Thymus (tissue), 11 donors: ENCODE measurements at regions not wholly inside any gene's neighbourhood (a gene's known extent, or its start where the extent isn't known, plus 50 kb on each side); places are given as distances from the start of the nearest gene placed in this dataset.
"Not testable (repeated sequence)": the region's sequence is repeated elsewhere in the genome, so short reads cannot be mapped to it uniquely, and the experiment has no call there.

Experiments
- DNase-seq, 9 donors: peaks; one replicate each; pipeline ENCODE4 v3.0.0-alpha.2; 2013; ENCODE audit warnings: low spot score in 9 of 9, low read depth in 6 of 9, missing footprints in 1 of 9
- H3K27ac ChIP-seq, 2 donors: one replicate each; pipeline ENCODE4 v1.5.1; 2013; ENCODE audit warnings: control low read depth in 1 of 2, low read depth in 1 of 2, low read length in 1 of 2, mild to moderate bottlenecking in 1 of 2, moderate library complexity in 1 of 2
- H3K27me3 ChIP-seq, 2 donors: one replicate each; pipeline ENCODE4 v1.5.1; 2013; ENCODE audit warnings: low read length in 1 of 2; ENCODE audit not compliant: control insufficient read depth in 2 of 2, insufficient read depth in 1 of 2
- H3K36me3 ChIP-seq, 2 donors: one replicate each; pipeline ENCODE4 v1.5.1; 2013; ENCODE audit warnings: low read length in 1 of 2, mild to moderate bottlenecking in 1 of 2, moderate library complexity in 1 of 2; ENCODE audit not compliant: control insufficient read depth in 2 of 2, insufficient read depth in 2 of 2
- H3K4me1 ChIP-seq, 2 donors: one replicate each; pipeline ENCODE4 v1.5.1; 2013; ENCODE audit warnings: low read length in 2 of 2; ENCODE audit not compliant: control insufficient read depth in 2 of 2, insufficient read depth in 2 of 2
- H3K4me3 ChIP-seq, 2 donors: one replicate each; pipeline ENCODE4 v1.5.1; 2013; ENCODE audit warnings: low read length in 2 of 2, control low read depth in 1 of 2, mild to moderate bottlenecking in 1 of 2
- H3K9me3 ChIP-seq, 2 donors: one replicate each; pipeline ENCODE4 v1.5.1; 2013; ENCODE audit warnings: low read length in 1 of 2, mild to moderate bottlenecking in 1 of 2; ENCODE audit not compliant: control insufficient read depth in 2 of 2, insufficient read depth in 1 of 2
- WGBS: extraction: QIAGEN DNeasy Blood & Tissue Kit; methylation state at CpG from one replicate; pipeline ENCODE4 v1.1.7; 2013; 5-methylcytosine and 5-hydroxymethylcytosine counted together
- donor health status: healthy.

- no peaks in the 10 kb centered on the region for H3K36me3 ChIP-seq
- peaks cover 0 to 4% of the 10 kb centered on the region in 2 donors for H3K9me3 ChIP-seq
- 96% methylated on average over 13 of the region's 13 CpGs for WGBS
- no peak overlapping the region for H3K4me3 ChIP-seq
- peaks cover 0 to 2% of the 10 kb centered on the region in 2 donors for H3K27me3 ChIP-seq
- H3K27ac ChIP-seq, result no peak overlapping the region
- H3K4me1 ChIP-seq, result no peaks in the 10 kb centered on the region
- DNase-seq, result no peak
Observed at GRCh38 chr10:125231116-125231812, 70.9 kb upstream of the CTBP2 start.

- Histone ChIP-seq H3K9me3 (peaks cover 0 to 4% of the 10 kb centered on the region in 2 donors), H3K27ac (no peak overlapping the region), H3K4me3 (no peak overlapping the region), H3K36me3 (no peaks in the 10 kb centered on the region), H3K27me3 (peaks cover 0 to 2% of the 10 kb centered on the region in 2 donors), H3K4me1 (no peaks in the 10 kb centered on the region)
- 85% methylated on average over 2 of the region's 2 CpGs for whole genome bisulfite sequencing
- DNase-seq, result no peak
Observed at GRCh38 chr10:125230251-125230650, 69.9 kb upstream of the CTBP2 start.

- not testable (repeated sequence) for H3K4me1 ChIP-seq, H3K27ac ChIP-seq, DNase-seq, H3K27me3 ChIP-seq, H3K9me3 ChIP-seq, H3K4me3 ChIP-seq, H3K36me3 ChIP-seq
- WGBS, result 74% methylated on average over 34 of the region's 38 CpGs
Observed at GRCh38 chr10:125228245-125228940, 68.0 kb upstream of the CTBP2 start.

DNA sequence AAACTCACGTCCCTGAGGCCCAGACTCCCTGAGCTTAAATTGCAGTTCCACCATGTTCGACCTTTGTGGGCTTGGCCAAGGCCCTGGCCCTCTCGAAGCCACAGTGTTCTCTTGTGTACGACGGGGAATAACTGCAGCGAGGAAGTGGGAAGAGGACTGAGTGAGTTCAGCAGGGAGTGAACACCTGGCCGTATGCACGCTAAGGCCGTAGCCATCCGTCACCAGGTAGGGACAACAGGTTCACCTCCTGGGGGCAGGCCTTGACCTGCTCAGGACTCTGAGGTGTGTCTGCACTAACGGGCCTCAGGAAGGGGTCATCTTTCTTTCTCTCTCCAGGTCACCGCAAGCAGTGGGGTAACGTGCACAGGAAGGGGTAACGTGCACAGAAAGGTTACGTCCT is 67.2 kb upstream of the CTBP2 start:
- H3K36me3 ChIP-seq, result no peaks in the 10 kb centered on the region
- peaks cover 0 to 2% of the 10 kb centered on the region in 2 donors for H3K27me3 ChIP-seq
- peaks cover 0 to 4% of the 10 kb centered on the region in 2 donors for H3K9me3 ChIP-seq
- no peak for DNase-seq
- no peak overlapping the region for H3K27ac ChIP-seq
- H3K4me1 ChIP-seq, result no peaks in the 10 kb centered on the region
- WGBS, result 92% methylated on average over 15 of the region's 15 CpGs
- no peak overlapping the region for H3K4me3 ChIP-seq

- WGBS, result 98% methylated on average over 13 of the region's 13 CpGs
- Histone ChIP-seq H3K4me3 (no peak overlapping the region), H3K36me3 (no peaks in the 10 kb centered on the region), H3K27ac (no peak overlapping the region), H3K9me3 (peaks cover 0 to 4% of the 10 kb centered on the region in 2 donors), H3K27me3 (peaks cover 0 to 2% of the 10 kb centered on the region in 2 donors), H3K4me1 (no peaks in the 10 kb centered on the region)
- DNase-seq, result no peak
Observed at GRCh38 chr10:125226823-125227222, 66.5 kb upstream of the CTBP2 start.

- H3K4me1 ChIP-seq, result no peaks in the 10 kb centered on the region
- no peaks in the 10 kb centered on the region for H3K27me3 ChIP-seq
- peaks cover 0 to 4% of the 10 kb centered on the region in 2 donors for H3K9me3 ChIP-seq
- no peak overlapping the region for H3K27ac ChIP-seq
- no peak overlapping the region for H3K4me3 ChIP-seq
- DNase-seq, result no peak
- 96% methylated on average over 7 of the region's 7 CpGs for WGBS
- no peaks in the 10 kb centered on the region for H3K36me3 ChIP-seq
Observed at GRCh38 chr10:125226005-125226404, 65.6 kb upstream of the CTBP2 start.

DNA sequence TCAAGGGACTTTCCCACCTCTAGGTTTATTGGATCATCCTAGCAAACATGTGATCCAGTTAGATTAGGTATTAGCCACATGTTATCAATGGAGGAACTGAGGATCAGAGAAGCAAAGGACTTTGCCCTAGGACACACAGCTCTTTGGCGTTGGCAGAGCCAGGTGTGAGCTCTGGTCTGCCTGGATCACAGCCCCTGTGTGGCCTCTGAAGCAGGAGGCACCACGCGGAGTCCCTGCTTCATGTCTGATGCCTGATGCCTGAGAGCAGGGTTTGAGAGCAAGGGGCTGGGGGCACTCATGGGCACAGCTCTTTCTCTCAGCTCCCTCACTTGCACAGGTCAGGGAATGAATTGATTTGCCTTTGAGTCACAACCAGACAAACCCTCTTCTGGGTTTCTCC is 64.7 kb upstream of the CTBP2 start:
- 89% methylated on average over 3 of the region's 3 CpGs for WGBS
- Histone ChIP-seq H3K27ac (no peak overlapping the region), H3K4me3 (no peak overlapping the region), H3K27me3 (no peaks in the 10 kb centered on the region), H3K9me3 (peaks cover 0 to 4% of the 10 kb centered on the region in 2 donors), H3K36me3 (no peaks in the 10 kb centered on the region), H3K4me1 (no peaks in the 10 kb centered on the region)
- DNase-seq, result no peak

- Histone ChIP-seq H3K27me3 (no peaks in the 10 kb centered on the region), H3K36me3 (no peaks in the 10 kb centered on the region), H3K27ac (no peak overlapping the region), H3K9me3 (peaks cover 0 to 4% of the 10 kb centered on the region in 2 donors), H3K4me1 (no peaks in the 10 kb centered on the region), H3K4me3 (no peak overlapping the region)
- WGBS, result 85% methylated on average over 16 of the region's 16 CpGs
- DNase-seq, result no peak
Observed at GRCh38 chr10:125222515-125223308, 62.3 kb upstream of the CTBP2 start.

GRCh38 chr10:125221716-125222115 is 61.4 kb upstream of the CTBP2 start:
- no peak overlapping the region for H3K27ac ChIP-seq
- DNase-seq, result no peak
- H3K36me3 ChIP-seq, result no peaks in the 10 kb centered on the region
- no peaks in the 10 kb centered on the region for H3K4me1 ChIP-seq
- H3K9me3 ChIP-seq, result no peaks in the 10 kb centered on the region
- H3K27me3 ChIP-seq, result no peaks in the 10 kb centered on the region
- no peak overlapping the region for H3K4me3 ChIP-seq
- 50% methylated on average over 8 of the region's 8 CpGs for WGBS
